Loucy (cell line): ENCODE measurements at regions not wholly inside any gene's neighbourhood (a gene's known extent, or its start where the extent isn't known, plus 50 kb on each side); places are given as distances from the start of the nearest gene placed in this dataset.

Experiments used
- H2AFZ ChIP-seq: fragments of 200-600 bp; sonication (generic); 2 replicates; pipeline ENCODE4 v1.6.0; 2016; ENCODE audit warnings: antibody characterized with exemption, mild to moderate bottlenecking, low read length, moderate library complexity
- H3F3A ChIP-seq: fragments of 200-600 bp; 2 replicates; pipeline ENCODE4 v1.6.0; 2016; ENCODE audit warnings: antibody characterized with exemption, low read depth, mild to moderate bottlenecking
- H3K27me3 ChIP-seq: fragments of 200-600 bp; sonication (generic); 2 replicates; pipeline ENCODE4 v1.6.1; 2014; ENCODE audit warnings: low read length, mild to moderate bottlenecking; ENCODE audit not compliant: insufficient read depth, poor library complexity, severe bottlenecking
- H3K36me3 ChIP-seq: fragments of 200-600 bp; sonication (generic); 2 replicates; pipeline ENCODE4 v1.6.1; 2016; ENCODE audit warnings: low read length; ENCODE audit not compliant: insufficient read depth
- H3K4me1 ChIP-seq: fragments of 200-600 bp; sonication (generic); 2 replicates; pipeline ENCODE4 v1.5.1; 2014; ENCODE audit warnings: low read length, mild to moderate bottlenecking; ENCODE audit not compliant: insufficient read depth, poor library complexity, severe bottlenecking
- H3K4me2 ChIP-seq: fragments of 200-600 bp; sonication (generic); 2 replicates; pipeline ENCODE4 v1.6.0; 2014; ENCODE audit warnings: antibody characterized with exemption, low read length, low read depth, mild to moderate bottlenecking; ENCODE audit not compliant: poor library complexity, severe bottlenecking
- H3K4me3 ChIP-seq: fragments of 200-600 bp; sonication (generic); 2 replicates; pipeline ENCODE4 v1.5.1; 2014; ENCODE audit warnings: low read length, mild to moderate bottlenecking, mixed read lengths; ENCODE audit not compliant: poor library complexity, severe bottlenecking
- H3K79me2 ChIP-seq: fragments of 200-600 bp; sonication (generic); 2 replicates; pipeline ENCODE4 v1.6.1; 2014; ENCODE audit warnings: low read length; ENCODE audit not compliant: insufficient read depth
- H3K9ac ChIP-seq: fragments of 200-600 bp; sonication (generic); 2 replicates; pipeline ENCODE4 v1.6.0; 2014; ENCODE audit warnings: mild to moderate bottlenecking, low read depth, low read length, moderate library complexity; ENCODE audit not compliant: poor library complexity, severe bottlenecking
- H3K9me2 ChIP-seq: fragments of 200-600 bp; sonication (generic); replicated peaks from 2 replicates; pipeline ENCODE4 v1.6.1; 2016; ENCODE audit warnings: low read depth, low read length, mixed read lengths
- H3K9me3 ChIP-seq: fragments of 200-600 bp; sonication (generic); 2 replicates; pipeline ENCODE4 v1.6.1; 2014; ENCODE audit warnings: mild to moderate bottlenecking, antibody characterized with exemption, low read length, low read depth; ENCODE audit not compliant: insufficient read depth
- H4K20me1 ChIP-seq: fragments of 200-600 bp; sonication (generic); 2 replicates; pipeline ENCODE4 v1.6.0; 2014; ENCODE audit warnings: antibody characterized with exemption, low read length, mild to moderate bottlenecking; ENCODE audit not compliant: insufficient read depth, poor library complexity, severe bottlenecking
- CTCF ChIP-seq: fragments of 200-600 bp; sonication (generic); conservative IDR thresholded peaks from 2 replicates; pipeline ENCODE4 v1.5.1; 2014; ENCODE audit warnings: mild to moderate bottlenecking, antibody characterized with exemption, low read length
- EZH2phosphoT487 ChIP-seq: fragments of 200-600 bp; IDR thresholded peaks from 2 replicates; pipeline ENCODE4 v1.6.1; 2018; ENCODE audit warnings: antibody characterized with exemption, mild to moderate bottlenecking, moderate library complexity, borderline replicate concordance

- Histone ChIP-seq H3K4me3 (no peak overlapping the region), H2AFZ (no peak overlapping the region), H3K9me2 (no peaks in the 10 kb centered on the region; the same call in 1 of the 2 replicates), H3K9ac (no peak overlapping the region), H3K36me3 (no peaks in the 10 kb centered on the region), H3F3A (no peaks in the 10 kb centered on the region), H3K9me3 (no peaks in the 10 kb centered on the region), H3K27me3 (peaks cover 6% of the 10 kb centered on the region), H4K20me1 (no peaks in the 10 kb centered on the region), H3K4me1 (no peaks in the 10 kb centered on the region), H3K4me2 (no peak overlapping the region), H3K79me2 (no peaks in the 10 kb centered on the region)
- TF ChIP-seq EZH2phosphoT487 = no peak
- TF ChIP-seq CTCF = no peak
Measured at GRCh38 chr14:39827901-39828655, 395.8 kb upstream of the FBXO33 start.

GRCh38 chr14:39812532-39813320 lies 380.5 kb upstream of the FBXO33 start:
- no peak for TF ChIP-seq EZH2phosphoT487
- no peak for TF ChIP-seq CTCF
- no peaks in the 10 kb centered on the region for H3K79me2 ChIP-seq
- no peaks in the 10 kb centered on the region for H3K9me2 ChIP-seq
- H3K27me3 ChIP-seq = no peaks in the 10 kb centered on the region
- H3K4me1 ChIP-seq = no peaks in the 10 kb centered on the region
- no peaks in the 10 kb centered on the region for H4K20me1 ChIP-seq
- no peak overlapping the region for H3K4me2 ChIP-seq
- no peak overlapping the region for H3K9ac ChIP-seq
- no peaks in the 10 kb centered on the region for H3K36me3 ChIP-seq
- no peaks in the 10 kb centered on the region for H3K9me3 ChIP-seq
- H3K4me3 ChIP-seq = no peak overlapping the region
- no peak overlapping the region for H2AFZ ChIP-seq
- no peaks in the 10 kb centered on the region for H3F3A ChIP-seq

GRCh38 chr14:39807271-39807670 lies 375.0 kb upstream of the FBXO33 start:
- Histone ChIP-seq H3F3A (no peaks in the 10 kb centered on the region), H3K9me3 (no peaks in the 10 kb centered on the region), H4K20me1 (no peaks in the 10 kb centered on the region), H3K9me2 (no peaks in the 10 kb centered on the region), H2AFZ (no peak overlapping the region), H3K4me2 (no peak overlapping the region), H3K36me3 (no peaks in the 10 kb centered on the region), H3K4me3 (no peak overlapping the region), H3K27me3 (no peaks in the 10 kb centered on the region), H3K4me1 (no peaks in the 10 kb centered on the region), H3K79me2 (no peaks in the 10 kb centered on the region), H3K9ac (no peak overlapping the region)
- TF ChIP-seq EZH2phosphoT487 = no peak
